CD1c-positive myeloid dendritic cell (primary cell): ENCODE measurements at regions not wholly inside any gene's neighbourhood (a gene's known extent, or its start where the extent isn't known, plus 50 kb on each side); places are given as distances from the start of the nearest gene placed in this dataset.

Experiments
- DNase-seq: peaks from one replicate; pipeline ENCODE4 v3.0.0-alpha.2; 2016; ENCODE audit errors: extremely low spot score

- DNase-seq = no peak
Observed at GRCh38 chr2:240297256-240298116, 138.0 kb upstream of the GPC1 start.

GRCh38 chr2:240298117-240298790, 137.2 kb upstream of the GPC1 start:
- no peak for DNase-seq

DNA sequence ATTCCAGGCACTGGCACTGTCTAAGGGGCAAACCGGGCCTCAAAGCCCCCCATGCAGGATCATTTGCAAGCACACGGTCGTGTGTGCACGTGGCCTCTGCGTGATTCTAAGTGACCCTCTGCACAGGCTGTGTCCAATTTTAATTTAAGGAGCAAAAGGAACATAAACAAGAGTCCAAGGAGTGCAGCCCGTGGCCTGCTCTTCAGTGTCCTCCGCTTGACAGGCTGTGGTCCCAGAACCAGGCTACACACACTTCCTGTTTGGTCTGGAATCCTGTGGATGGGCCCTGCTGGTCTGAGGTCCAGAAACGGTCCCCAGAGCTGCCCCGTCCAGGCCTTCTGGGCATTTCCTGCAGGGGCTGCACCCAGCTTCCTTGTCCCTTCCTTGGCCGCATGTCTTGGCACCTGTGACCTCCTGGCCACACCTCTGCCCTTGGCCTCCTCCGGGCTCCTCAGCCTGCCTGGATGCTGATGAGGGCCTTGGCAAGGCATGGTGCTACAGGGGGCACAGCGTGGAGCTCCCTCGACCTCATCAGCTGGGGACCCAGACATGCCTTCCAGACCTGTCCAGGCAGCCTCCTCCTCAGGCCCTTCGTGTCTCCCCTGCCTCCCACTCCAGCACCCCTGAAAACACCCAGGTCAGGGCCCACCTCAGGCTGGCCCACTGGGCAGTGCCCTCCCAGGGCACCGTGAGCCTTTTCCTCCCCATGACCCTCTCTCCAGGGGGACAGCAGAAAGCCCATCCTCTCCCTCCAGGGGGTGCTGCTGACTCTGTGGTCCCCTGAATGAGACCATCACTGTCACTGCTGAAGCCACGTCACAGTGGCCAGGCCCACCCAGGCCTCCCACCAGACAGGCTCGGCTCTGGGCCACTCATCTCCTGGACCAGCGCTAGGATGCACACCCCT, 136.4 kb upstream of the GPC1 start:
- DNase-seq = no peak

DNA sequence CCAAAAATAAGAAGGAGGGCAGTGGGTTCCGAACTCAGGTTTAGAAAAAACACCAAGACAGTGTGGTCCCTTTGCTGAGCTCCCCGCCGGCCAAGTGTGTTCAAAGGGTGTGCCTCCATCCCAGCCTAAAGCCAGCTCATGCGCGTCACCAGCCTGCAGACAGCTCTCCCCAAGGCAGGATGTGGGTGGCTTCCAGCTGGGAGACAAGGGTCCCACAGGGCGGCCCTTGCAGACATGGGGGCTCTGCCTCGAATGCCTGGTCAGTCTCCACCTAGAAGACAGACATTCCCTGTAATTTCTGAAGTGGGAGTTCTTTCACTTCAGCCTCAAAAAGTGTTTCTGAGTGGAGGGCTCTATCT, 135.8 kb upstream of the GPC1 start:
- DNase-seq = no peak

GRCh38 chr2:240300261-240300821, 135.1 kb upstream of the GPC1 start:
- DNase-seq = no peak

DNA sequence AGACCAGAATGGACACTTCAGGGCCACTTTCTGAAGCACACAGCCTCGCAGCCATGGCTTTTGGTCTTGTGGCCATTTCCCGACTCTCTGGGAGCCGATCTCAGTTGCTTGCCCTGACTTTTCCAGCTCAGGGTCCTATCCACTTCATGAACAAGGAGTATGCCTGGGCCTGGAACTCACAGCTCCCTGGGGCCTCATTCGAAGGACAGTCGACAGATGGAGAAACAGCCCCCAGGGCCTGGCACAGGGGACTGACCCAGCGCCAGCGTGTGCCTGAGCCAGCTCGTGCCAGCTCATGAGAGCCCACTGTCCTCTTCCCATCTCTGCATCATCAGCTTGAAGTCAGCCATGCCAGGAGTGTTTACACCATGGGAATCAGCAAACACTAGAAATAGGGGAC, 134.6 kb upstream of the GPC1 start:
- no peak for DNase-seq

DNA sequence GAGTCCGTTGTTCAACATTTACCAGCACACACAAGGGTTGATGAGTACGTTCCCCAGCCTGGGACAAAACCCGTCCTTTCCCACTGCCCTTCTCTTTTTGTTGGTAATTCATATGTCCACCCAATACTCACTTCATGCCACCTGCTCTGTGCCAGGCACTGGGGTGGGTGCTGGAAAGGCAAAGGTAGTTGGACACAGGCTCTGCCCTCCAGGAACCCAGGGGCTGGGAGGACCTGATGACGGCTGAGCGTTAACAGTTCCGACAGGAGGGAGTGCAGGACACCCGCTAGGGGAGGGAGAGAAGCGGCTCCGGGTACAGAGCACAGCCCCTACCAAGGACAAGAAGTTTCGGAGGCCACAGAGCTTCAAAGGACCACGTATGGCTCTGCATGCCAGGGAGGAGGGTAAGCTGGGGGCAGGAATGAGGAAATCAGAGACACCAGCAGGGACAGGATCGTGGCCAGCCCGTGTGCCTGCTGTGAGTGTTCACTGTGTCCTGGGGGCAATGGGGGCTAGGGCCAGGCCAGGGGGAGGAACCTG, 134.1 kb upstream of the GPC1 start:
- DNase-seq = no peak

GRCh38 chr2:240302041-240302440, 133.4 kb upstream of the GPC1 start:
- DNase-seq = no peak

DNA sequence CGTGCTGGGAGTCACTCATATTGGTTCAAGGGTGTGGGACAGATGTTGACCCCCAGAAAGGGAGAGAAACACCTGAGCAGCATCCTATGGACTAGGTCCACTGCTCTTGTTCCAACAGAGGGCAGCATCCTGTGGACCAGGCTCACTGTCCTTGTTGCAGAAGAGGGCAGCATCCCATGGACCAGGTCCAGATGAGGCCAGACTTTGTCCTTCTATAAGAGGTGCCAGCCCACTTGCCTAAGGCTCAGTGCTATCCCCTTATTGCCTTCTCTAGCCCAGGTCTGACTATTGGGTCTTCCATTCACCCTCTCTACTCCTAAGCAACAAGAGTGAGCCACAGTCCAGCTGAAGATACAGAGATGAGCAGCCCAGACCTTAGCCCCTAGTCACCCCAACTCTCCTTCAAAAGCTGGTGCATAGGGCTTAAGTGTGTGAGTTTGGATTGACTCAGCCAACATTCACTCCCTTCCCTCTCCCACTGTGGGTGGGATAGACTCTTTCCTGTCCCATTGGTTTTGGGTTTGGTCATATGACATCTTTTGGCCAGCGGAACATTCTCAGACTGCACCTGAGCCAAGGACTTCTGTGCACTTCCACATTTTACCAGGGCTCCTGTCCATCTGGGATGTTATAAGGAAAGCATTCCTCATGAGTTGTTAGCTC, 132.4 kb upstream of the GPC1 start:
- DNase-seq = no peak

- DNase-seq = no peak
Observed at GRCh38 chr2:240303896-240304745, 131.3 kb upstream of the GPC1 start.

- DNase-seq = no peak
Observed at GRCh38 chr2:240304746-240305161, 130.7 kb upstream of the GPC1 start.

GRCh38 chr2:240305369-240305962, 130.0 kb upstream of the GPC1 start:
- DNase-seq = no peak

DNA sequence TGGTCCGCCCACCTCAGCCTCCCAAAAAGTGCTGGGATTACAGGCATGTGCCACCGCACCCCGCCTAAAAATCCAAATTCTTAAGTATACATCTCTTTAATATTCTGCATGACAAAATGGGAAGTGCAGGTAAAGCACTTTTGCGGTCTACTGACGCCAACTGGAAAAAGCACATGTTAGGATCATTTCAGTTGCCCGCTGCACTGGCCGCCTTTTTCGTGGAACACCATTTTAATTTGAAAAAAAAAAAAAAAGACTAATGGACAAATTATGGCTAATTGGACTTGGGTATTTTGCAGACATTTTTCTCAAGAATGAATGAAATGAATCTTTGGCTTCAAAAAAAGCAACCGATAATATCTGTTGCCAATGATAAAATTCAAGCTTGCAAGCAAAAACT, 129.3 kb upstream of the GPC1 start:
- no peak for DNase-seq

DNA sequence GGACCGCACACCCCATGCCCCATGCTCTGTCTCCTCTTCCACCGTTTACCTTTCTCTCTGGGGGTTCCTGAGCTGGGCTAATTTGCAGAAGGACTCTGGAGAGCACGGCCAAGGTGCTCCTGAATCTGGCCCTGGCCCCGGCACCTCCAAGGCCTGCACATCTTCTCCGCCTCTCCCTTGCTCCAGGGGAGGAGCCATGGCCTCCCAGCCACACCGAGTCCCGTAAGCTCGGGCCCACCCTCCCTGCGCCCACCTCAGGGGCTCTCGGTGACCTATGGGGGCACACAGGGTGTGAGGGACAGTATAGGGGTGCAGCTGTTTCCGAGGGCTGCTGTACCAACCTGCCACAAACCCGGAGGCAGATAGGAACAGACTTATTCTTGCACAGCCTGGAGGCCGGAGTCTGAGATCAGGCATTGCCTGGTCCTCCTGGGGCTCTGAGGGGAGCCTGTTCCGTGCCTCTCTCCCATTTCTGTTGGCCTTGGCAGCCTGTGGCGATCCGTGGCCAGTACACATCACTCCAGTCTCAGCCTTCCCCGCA, 127.3 kb upstream of the GPC1 start:
- no peak for DNase-seq

DNA sequence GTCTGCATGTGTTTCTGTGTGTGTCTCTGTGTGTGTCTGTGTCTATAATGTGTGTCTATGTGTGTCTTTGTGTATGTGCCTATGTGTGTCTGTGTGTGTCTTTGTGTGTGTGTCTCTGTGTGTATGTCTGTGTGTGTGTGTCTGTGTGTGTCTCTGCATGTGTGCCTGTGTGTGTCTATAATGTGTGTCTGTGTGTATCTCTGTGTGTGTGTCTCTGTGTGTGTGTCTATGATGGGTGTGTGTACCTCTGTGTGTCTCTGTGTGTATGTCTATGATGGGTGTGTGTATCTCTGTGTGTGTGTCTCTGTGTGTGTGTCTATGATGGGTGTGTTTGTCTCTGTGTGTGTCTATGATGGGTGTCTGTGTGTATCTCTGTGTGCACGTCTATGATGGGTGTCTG, 126.2 kb upstream of the GPC1 start:
- no peak for DNase-seq

DNA sequence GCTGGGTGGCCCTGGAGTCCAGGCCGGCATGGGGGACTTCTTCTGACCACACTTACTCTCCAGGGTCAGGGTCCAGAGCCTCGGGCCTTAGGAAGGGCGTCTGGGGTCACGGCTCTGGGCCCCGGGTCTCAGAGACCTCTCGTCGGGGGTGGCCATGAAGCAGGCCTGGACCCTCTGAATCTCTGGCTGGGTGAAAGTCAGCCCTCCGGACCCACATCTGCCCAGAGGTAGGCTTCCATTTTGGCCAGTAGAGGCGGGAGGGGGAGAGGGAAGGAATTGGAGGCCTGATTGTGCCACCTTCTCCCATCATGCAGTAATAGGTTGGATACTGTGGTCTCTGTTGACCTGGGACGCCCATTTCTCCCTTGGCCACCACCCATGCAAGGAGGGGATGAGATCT, 125.3 kb upstream of the GPC1 start:
- DNase-seq = no peak

DNA sequence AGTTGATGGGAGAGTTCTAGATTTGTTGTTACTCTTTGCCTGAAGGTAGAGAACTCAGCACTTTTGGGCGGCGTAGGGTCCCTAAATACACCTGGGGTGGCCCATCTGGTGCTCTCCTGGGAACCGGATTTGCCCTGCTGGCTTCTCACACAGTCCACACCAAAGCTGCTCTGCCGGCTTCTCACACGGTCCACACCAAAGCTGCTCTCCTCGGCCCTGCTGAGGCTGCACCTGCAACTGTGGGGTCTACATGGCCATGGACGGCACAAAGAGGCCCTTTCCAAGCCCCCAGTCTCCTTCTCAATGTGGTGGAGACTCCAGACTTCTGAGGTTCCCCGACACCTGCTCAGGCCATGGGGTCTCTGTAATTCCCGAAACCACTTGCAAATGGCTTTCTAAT, 124.8 kb upstream of the GPC1 start:
- DNase-seq = no peak

DNA sequence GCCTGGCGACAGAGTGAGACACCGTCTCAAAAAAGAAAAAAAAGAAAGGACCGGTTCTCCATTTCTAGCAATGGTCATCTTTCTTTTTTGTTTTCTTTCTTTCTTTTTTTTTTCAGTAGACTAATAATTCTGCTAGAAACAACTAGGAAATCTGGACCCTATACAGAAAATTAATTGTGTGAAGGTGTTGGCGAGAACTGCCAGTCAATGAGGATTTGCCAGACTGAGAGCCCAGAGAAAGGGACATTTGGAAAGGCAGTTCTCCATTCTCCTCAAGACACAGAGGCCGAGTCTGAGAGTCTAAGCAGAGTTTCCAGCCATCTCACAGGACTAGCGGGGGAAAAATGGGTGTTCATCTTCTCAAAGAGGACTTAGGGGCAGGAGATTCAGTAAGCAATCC, 123.6 kb upstream of the GPC1 start:
- no peak for DNase-seq

- DNase-seq = no peak
Observed at GRCh38 chr2:240319221-240319854, 116.1 kb upstream of the GPC1 start.
